Immature natural killer cell (primary cell): ENCODE measurements at regions not wholly inside any gene's neighbourhood (a gene's known extent, or its start where the extent isn't known, plus 50 kb on each side); places are given as distances from the start of the nearest gene placed in this dataset.
"Not testable (repeated sequence)": the region's sequence is repeated elsewhere in the genome, so short reads cannot be mapped to it uniquely, and the experiment has no call there.

Source experiments
- DNase-seq, 3 donors: peaks; one replicate each; pipeline ENCODE4 v3.0.0; 2022; ENCODE audit warnings: mixed read lengths in 1 of 3
- H3K27ac Mint-ChIP-seq, 6 donors: one replicate each; pipeline ENCODE4 v1.8.0; 2020; ENCODE audit warnings: mixed read lengths in 6 of 6, mild to moderate bottlenecking in 5 of 6, inconsistent platforms in 4 of 6, moderate library complexity in 3 of 6
- H3K27me3 Mint-ChIP-seq, 3 donors: one replicate each; pipeline ENCODE4 v1.8.0; 2020 to 2021; ENCODE audit warnings: low read depth in 3 of 3, mild to moderate bottlenecking in 3 of 3, mixed read lengths in 3 of 3, moderate library complexity in 3 of 3, inconsistent platforms in 1 of 3
- H3K36me3 Mint-ChIP-seq, 3 donors: one replicate each; pipeline ENCODE4 v1.8.0; 2020; ENCODE audit warnings: mixed read lengths in 3 of 3, inconsistent platforms in 2 of 3, mild to moderate bottlenecking in 2 of 3
- H3K4me1 Mint-ChIP-seq, 2 donors: one replicate each; pipeline ENCODE4 v1.8.0; 2020; ENCODE audit warnings: inconsistent platforms in 2 of 2, mild to moderate bottlenecking in 2 of 2, mixed read lengths in 2 of 2, moderate library complexity in 1 of 2
- H3K4me3 Mint-ChIP-seq, 5 donors: one replicate each; pipeline ENCODE4 v1.8.0; 2020; ENCODE audit warnings: mild to moderate bottlenecking in 5 of 5, mixed read lengths in 5 of 5, inconsistent platforms in 3 of 5, moderate library complexity in 3 of 5
- H3K9me3 Mint-ChIP-seq, 6 donors: one replicate each; pipeline ENCODE4 v1.8.0; 2020; ENCODE audit warnings: mild to moderate bottlenecking in 6 of 6, mixed read lengths in 6 of 6, inconsistent platforms in 4 of 6, moderate library complexity in 3 of 6

DNA sequence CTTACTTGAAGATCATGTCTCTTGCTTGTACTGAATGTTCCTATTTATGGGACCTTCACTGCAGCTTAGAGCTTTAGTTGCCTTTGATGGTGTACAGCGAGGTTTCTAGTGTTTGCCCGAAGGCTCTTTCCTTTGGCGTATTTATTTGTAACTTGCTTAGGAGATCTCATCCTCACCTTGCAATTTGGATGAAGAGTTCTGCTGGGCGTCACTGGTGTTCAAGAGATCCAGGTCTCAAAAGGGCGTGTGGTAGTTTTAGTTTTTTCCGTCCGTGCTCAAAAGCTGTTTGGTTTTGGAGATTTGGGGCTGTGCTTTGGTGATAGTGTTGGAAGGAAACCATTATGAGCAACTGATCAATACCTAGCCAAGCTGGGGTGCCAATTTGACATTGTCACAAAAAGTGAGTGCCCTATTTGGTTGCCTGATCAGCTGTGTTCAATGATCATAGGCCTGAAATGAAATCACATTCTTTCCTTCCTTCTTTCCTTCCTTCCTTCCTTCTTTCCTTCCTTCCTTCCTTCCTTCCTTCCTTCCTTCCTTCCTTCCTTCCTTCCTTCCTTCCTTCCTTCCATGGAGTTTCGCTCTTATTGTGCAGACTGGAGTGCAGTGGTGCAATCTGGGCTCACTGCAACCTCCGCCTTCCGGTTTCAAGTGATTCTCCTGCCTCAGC lies 69.7 kb upstream of the GRAMD1B start:
- Mint-ChIP-seq H3K9me3 (no peaks in the 10 kb centered on the region), H3K27me3 (peaks cover 3 to 22% (median 12%) of the 10 kb centered on the region in 3 donors), H3K36me3 (peaks cover 0 to 9% (median 4%) of the 10 kb centered on the region in 3 donors), H3K27ac (no peak overlapping the region), H3K4me1 (peaks cover 39 to 53% of the 10 kb centered on the region in 2 donors), H3K4me3 (peak overlapping the region in 1 of 5 donors; percentile 12)
- no peak for DNase-seq

DNA sequence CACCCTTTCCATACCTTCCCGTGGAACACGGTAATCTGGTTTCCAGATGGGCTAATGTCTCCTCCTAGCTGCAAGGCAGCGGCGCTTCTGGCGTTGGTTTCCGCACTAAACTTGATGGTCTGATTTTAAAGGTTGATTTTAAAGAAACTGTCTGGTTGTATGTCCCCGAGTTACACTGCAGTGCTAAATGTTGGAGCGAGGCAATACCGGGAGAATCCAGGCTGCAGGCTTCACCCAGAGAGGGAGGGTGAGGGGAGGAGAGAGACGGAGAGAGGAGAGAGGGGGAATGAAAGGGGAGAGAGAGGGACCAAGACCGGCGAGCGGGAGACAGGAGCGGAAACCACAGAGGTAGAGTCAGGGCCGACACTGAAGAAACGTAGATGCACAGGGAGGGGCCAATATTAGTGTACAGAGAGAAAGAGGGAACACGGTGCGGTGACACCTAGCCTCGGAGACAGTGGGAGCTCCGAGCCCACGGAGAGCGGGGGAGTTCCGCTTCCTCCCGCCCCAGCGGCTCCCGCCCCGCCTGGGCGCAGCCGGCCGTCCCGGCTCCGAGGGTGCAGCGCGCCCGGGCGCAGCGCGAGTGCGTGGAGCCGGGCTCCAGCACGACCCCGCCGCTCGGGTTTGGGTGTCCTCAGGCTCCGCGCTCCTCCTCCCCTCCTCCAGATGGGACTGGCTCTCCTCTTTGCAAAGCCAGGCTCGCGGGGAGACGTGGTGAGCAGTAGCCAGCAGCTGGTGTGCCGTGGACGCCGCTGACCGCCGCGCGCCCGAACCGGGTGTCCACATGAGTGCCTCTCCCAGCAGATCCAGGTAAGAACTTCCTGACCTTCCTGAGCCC lies 71.9 kb upstream of the GRAMD1B start:
- Mint-ChIP-seq H3K4me1 (peaks cover 19 to 33% of the 10 kb centered on the region in 2 donors), H3K4me3 (peak overlapping the region; percentile 76 to 89 (median 84)), H3K36me3 (peaks cover 0 to 9% (median 4%) of the 10 kb centered on the region in 3 donors), H3K27me3 (peaks cover 3 to 14% (median 8%) of the 10 kb centered on the region in 3 donors), H3K9me3 (no peaks in the 10 kb centered on the region), H3K27ac (no peak overlapping the region)
- peak in 2 of 3 donors; percentile 4 to 13 for DNase-seq

DNA sequence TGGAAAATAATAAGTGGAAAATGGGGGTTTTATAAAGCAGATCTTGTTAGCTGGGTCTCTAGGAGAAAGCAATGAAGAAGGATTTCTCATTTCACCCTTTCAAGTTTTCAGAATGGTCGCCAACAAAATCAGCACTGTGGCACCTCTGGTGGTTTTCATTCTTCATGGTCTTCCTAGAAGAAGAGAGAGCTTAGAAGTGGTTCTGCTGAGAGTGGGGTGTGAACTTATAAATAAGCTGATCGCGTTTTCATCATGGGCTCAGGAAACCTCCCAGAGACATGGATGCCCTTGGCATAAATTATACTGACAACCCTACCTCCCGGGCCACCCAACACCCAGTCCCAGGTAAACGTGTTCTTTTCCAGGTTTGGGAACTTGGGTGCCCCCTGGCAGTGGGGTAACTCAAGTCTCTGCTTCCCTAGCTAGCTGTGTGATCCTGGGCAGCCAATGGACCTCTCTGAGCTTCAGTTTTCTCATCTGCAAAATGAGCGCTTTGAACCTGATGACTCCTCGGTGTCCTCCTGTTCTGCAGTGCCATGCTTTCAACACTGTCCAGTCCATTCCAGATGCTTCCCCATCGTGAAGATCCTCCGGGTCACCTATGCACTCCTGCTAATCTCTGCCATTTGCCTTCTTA lies 72.6 kb upstream of the GRAMD1B start:
- DNase-seq, result peak in 1 of 3 donors; percentile 8
- Mint-ChIP-seq H3K36me3 (peaks cover 0 to 9% (median 4%) of the 10 kb centered on the region in 3 donors), H3K4me3 (peak overlapping the region; percentile 76 to 89 (median 84)), H3K4me1 (peaks cover 12 to 26% of the 10 kb centered on the region in 2 donors), H3K27me3 (peaks cover 3 to 14% (median 9%) of the 10 kb centered on the region in 3 donors), H3K27ac (no peak overlapping the region), H3K9me3 (no peaks in the 10 kb centered on the region)

DNA sequence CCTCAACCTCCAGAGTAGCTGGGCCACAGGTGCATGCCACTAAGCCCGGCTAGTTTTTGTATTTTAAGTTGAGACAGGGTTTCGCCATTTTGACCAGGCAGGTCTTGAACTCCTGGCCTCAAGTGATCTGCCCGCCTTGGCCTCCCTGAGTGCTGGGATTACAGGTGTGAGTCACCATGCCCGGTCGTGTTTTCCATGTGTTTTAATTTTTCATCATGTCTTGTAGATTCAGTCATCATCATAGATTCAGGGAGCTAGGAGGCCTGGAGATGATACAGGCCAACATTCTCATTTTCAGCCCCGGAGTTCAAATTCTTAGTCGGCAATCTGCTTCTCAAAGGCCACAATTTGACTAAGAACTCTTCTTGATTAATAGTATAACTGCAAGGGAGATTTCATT lies 73.5 kb upstream of the GRAMD1B start:
- Mint-ChIP-seq H3K36me3 (peaks cover 0 to 7% (median 2%) of the 10 kb centered on the region in 3 donors), H3K4me1 (peaks cover 12 to 25% of the 10 kb centered on the region in 2 donors), H3K27me3 (peaks cover 3 to 14% (median 9%) of the 10 kb centered on the region in 3 donors), H3K9me3 (no peaks in the 10 kb centered on the region), H3K27ac (no peak overlapping the region), H3K4me3 (peak overlapping the region in 2 of 5 donors; percentile 36 to 85)
- no peak for DNase-seq

DNA sequence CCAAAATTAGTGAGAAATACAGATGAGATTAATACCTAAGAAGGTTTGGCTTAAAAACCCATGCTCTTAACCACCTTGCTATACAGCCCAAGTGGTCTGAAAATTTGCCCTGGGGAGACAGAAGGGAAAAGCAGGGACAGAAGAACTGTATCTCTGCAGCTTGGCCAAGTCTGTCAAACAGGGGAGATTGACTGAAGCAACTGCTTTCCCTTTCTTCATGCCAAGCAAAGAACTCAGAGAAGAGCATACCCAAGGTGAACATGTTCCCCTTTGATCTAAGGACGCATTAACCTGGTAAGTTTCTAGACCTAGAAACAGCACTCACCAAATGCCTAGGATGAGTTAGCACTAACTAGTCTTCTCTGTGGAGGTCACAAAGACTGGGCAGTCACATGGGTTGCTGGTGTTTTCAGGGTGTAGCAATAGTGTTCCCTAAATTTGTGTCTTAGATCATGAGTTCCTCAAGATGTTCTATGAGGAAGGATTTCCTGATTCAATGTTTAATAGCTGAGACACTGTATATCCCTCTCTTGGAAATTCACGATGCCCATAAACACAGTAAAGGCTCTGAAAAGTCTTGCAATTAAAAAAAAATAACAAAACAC lies 75.6 kb upstream of the GRAMD1B start:
- no peak overlapping the region for H3K27ac Mint-ChIP-seq
- peaks cover 0 to 4% (median 0%) of the 10 kb centered on the region in 3 donors for H3K36me3 Mint-ChIP-seq
- no peak overlapping the region for H3K4me3 Mint-ChIP-seq
- no peaks in the 10 kb centered on the region for H3K9me3 Mint-ChIP-seq
- no peak for DNase-seq
- H3K4me1 Mint-ChIP-seq, result peaks cover 12 to 25% of the 10 kb centered on the region in 2 donors
- H3K27me3 Mint-ChIP-seq, result peaks cover 3 to 9% (median 5%) of the 10 kb centered on the region in 3 donors

DNA sequence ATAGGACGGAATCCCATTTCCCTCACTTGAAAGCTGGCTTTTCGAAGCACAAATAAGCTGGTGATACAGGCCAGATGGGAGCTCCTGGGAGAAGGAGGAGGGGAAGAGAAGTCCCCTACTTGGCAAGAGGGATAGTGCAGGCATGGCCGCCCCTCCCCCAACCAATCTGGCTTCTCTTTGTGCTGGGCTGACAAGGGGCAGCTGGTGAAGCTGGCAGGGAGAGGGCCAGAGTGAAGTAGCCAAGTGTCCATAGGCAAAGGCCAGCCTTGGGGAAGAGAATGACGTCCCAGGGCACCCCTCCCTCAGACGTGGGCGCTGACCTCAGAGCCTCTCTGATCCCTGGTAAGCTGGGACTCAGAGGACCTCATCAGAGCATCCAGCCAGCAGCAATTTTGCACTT lies 78.7 kb upstream of the GRAMD1B start:
- Mint-ChIP-seq H3K36me3 (peaks cover 0 to 4% (median 0%) of the 10 kb centered on the region in 3 donors), H3K27me3 (peaks cover 0 to 2% (median 1%) of the 10 kb centered on the region in 3 donors), H3K4me1 (no peaks in the 10 kb centered on the region), H3K4me3 (no peak overlapping the region), H3K9me3 (peaks cover 0 to 2% (median 0%) of the 10 kb centered on the region in 6 donors), H3K27ac (no peak overlapping the region)
- DNase-seq, result no peak

DNA sequence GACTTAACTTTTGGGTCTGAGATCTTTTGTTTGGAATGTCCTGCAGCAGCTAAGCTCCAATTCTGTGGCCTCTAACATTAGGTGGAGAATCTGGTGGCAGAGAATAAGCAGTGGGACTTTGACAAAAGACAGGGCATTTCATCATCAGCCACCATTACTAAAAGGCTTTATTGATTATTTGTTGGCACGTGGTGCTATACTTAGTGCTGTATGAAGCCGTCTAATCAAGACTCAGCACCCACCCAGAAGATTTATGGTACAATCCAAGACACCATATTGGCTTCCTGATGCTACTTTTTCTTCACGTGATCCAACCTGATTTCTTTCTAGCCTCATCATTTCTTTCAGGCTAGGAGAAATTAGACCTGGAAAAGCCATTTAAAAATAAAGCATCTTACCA lies 80.7 kb upstream of the GRAMD1B start:
- Mint-ChIP-seq H3K9me3 (peaks cover 0 to 2% (median 0%) of the 10 kb centered on the region in 6 donors), H3K4me1 (no peaks in the 10 kb centered on the region), H3K36me3 (no peaks in the 10 kb centered on the region), H3K27me3 (peaks cover 0 to 2% (median 1%) of the 10 kb centered on the region in 3 donors), H3K27ac (no peak overlapping the region), H3K4me3 (no peak overlapping the region)
- no peak for DNase-seq

DNA sequence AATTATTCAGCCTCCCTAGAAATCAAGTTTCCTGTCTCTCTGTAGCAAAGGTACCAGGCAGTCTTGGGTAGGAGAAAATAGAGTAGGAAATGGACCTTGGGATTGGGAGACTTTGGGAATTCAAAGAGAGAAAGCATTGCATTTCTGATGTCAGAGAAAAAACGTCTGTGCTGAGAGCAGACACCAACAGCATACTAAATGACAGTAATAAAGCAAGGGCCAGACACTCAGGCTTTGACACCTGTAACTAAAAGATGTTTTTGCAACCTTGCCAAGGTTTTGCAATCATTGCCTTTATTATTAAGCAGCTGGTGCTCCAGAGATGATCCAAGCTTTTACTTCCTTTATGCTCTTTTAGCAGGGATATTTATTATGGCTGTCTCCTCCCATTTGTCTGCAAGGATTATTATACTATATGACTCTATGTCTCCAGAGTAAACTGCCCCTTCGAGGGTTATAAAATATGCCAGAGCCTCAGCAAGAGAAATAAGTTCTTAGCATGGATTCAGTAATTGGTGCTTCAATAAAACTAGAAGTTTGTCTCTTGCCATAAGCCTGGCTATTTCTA lies 85.2 kb upstream of the GRAMD1B start:
- Mint-ChIP-seq H3K36me3 (no peaks in the 10 kb centered on the region), H3K27ac (no peak overlapping the region), H3K4me1 (no peaks in the 10 kb centered on the region), H3K9me3 (peaks cover 0 to 2% (median 0%) of the 10 kb centered on the region in 6 donors), H3K27me3 (peaks cover 0 to 2% (median 2%) of the 10 kb centered on the region in 3 donors), H3K4me3 (no peak overlapping the region)
- no peak for DNase-seq

DNA sequence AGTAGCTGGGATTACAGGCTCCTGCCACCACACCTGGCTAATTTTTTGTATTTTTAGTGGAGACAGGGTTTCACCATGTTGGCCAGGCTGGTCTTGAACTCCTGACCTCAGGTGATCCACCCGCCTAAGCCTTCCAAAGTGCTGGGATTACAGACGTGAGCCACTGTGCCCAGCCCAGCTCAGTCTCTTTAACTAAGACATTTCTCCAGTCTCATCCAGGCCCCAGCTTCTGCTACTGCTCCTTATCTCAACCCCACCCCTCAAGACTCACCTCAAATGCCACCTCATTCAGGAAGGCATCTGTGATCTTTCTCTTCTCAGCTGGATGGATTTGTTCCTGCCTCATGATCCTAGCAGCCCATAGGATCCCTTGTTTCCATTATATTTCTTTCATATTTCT lies 85.9 kb upstream of the GRAMD1B start:
- H3K9me3 Mint-ChIP-seq, DNase-seq, H3K27me3 Mint-ChIP-seq, H3K4me1 Mint-ChIP-seq, H3K36me3 Mint-ChIP-seq, H3K4me3 Mint-ChIP-seq, H3K27ac Mint-ChIP-seq: not testable (repeated sequence)

DNA sequence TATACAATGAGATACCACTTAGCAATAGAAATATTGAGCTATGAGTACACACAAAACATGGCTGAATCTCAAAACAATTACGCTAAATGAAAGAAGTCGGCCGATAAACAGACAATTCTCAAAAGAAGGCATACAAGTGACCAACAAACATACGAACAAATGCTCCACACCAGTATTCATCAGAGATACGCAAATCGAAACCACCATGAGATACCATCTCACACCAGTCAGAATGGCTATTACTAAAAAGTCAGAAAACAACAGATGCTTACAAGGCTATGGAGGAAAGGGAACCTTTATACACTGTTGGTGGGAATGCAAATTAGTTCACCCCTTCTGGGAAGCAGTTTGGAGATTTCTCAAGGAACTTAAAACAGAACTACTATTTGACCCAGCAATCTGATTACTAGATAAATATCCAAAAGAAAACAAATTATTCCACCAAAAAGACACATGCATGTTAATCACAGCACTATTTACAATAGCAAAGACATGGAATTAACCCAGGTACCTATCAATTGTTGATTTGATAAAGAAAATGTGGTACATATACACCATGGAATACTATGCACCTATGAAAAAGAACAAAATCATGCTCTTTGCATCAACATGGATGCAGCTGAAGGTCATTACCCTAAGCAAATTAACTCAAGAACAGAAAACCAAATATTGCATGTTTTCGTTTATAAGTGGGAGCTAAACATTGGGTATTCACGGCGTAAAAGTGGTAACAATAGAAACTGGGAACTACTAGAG lies 90.9 kb upstream of the GRAMD1B start:
- DNase-seq, result no peak
- no peaks in the 10 kb centered on the region for H3K4me1 Mint-ChIP-seq
- H3K27me3 Mint-ChIP-seq, result peaks cover 0 to 3% (median 3%) of the 10 kb centered on the region in 3 donors
- H3K27ac Mint-ChIP-seq, result no peak overlapping the region
- H3K36me3 Mint-ChIP-seq, result no peaks in the 10 kb centered on the region
- H3K4me3 Mint-ChIP-seq, result no peak overlapping the region
- H3K9me3 Mint-ChIP-seq, result peaks cover 0 to 2% (median 0%) of the 10 kb centered on the region in 6 donors

DNA sequence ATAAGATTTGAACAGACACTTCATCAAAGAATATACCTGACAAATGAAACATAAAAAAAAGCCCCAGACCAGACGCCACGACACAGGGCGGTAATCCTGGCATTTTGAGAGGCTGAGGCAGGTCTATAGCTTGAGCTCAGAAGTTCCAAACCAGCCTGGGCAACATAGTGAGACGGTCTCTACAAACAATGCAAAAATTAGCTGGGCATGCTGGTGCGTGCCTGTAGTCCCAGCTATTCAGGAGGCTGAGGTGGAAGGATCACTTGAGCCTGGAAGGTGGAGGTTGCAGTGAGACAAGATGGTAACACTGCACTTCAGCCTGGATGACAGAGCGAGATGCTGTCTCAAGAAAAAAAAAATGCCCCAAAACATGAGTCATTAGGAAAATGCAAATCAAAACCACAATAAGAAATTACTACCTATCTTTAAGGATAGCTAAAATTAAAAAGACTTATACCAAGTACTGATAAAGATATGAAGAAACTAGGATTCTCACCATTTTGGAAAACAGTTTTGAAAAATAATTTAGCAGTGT lies 91.7 kb upstream of the GRAMD1B start:
- Mint-ChIP-seq H3K27ac (no peak overlapping the region), H3K27me3 (peaks cover 0 to 3% (median 3%) of the 10 kb centered on the region in 3 donors), H3K9me3 (peaks cover 0 to 2% (median 0%) of the 10 kb centered on the region in 6 donors), H3K4me3 (no peak overlapping the region), H3K4me1 (no peaks in the 10 kb centered on the region), H3K36me3 (no peaks in the 10 kb centered on the region)
- DNase-seq, result no peak

DNA sequence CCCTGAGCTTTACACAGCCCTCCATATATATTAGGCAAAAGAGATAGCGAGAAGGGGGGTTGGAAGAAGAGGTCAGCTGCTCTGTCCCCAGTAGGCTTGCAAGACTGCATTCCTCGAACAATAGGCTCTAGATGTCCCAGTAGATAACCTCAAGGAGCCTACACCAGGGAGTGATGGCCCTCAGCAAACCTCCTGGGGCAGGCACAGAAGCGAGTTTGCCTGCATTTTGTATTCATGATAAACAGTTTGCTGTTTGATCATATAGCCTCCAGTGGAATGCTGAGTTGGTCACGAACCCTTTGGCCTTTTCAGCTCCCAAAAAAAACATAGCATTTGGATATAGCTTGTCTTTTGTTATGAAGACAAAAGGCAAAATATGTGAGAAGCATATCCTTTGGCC lies 95.1 kb upstream of the GRAMD1B start:
- no peaks in the 10 kb centered on the region for H3K36me3 Mint-ChIP-seq
- no peak overlapping the region for H3K4me3 Mint-ChIP-seq
- H3K27ac Mint-ChIP-seq, result no peak overlapping the region
- no peak for DNase-seq
- H3K27me3 Mint-ChIP-seq, result peaks cover 0 to 3% (median 1%) of the 10 kb centered on the region in 3 donors
- peaks cover 0 to 2% (median 0%) of the 10 kb centered on the region in 6 donors for H3K9me3 Mint-ChIP-seq
- no peaks in the 10 kb centered on the region for H3K4me1 Mint-ChIP-seq
